SK-N-SH (cell line): ENCODE measurements at regions not wholly inside any gene's neighbourhood (a gene's known extent, or its start where the extent isn't known, plus 50 kb on each side); places are given as distances from the start of the nearest gene placed in this dataset.
"Not testable (repeated sequence)": the region's sequence is repeated elsewhere in the genome, so short reads cannot be mapped to it uniquely, and the experiment has no call there.

ENCODE experiments used
- CTCF ChIA-PET: fragments of 300-600, 350-600 bp; formaldehyde crosslinking; extraction: SDS; loops from one replicate; lab custom pipeline; 2021; lab: Yijun Ruan, JAX
- POLR2A ChIA-PET: fragments of 350-600 bp; sonication (Branson Sonifier 250); formaldehyde crosslinking; extraction: SDS; loops from one replicate; lab custom pipeline; 2020; ENCODE audit warnings: antibody characterized with exemption, inconsistent platforms; lab: Yijun Ruan, JAX
- DNase-seq: peaks from one replicate; pipeline ENCODE4 v3.0.0; 2012
- H2AFZ ChIP-seq: fragments of 200-600 bp; sonication (generic); 2 replicates; pipeline ENCODE4 v1.8.1; 2016; ENCODE audit warnings: antibody characterized with exemption, mild to moderate bottlenecking, low read depth
- H3F3A ChIP-seq: fragments of 200-600 bp; sonication (generic); replicated peaks from 2 replicates; pipeline ENCODE3; 2016; ENCODE audit warnings: antibody characterized with exemption, mild to moderate bottlenecking; ENCODE audit not compliant: insufficient read depth
- H3K27ac ChIP-seq, 2 experiments: fragments of 200-500 bp in 1 of 2; fragments of 200-600 bp in 1 of 2; sonication (Bioruptor generic) in 1 of 2; sonication (generic), shearing (Covaris generic) in 1 of 2; 2 replicates each; pipeline versions ENCODE4 v1.5.1 to v1.6.1; 2014 to 2016; ENCODE audit warnings: low read depth in 2 of 2, inconsistent platforms in 1 of 2, low read length in 1 of 2, mild to moderate bottlenecking in 1 of 2, mixed read lengths in 1 of 2
- H3K27me3 ChIP-seq: fragments of 200-600 bp; sonication (generic), shearing (Covaris generic); 2 replicates; pipeline ENCODE4 v1.6.1; 2016; ENCODE audit warnings: mixed run types; ENCODE audit not compliant: insufficient read depth
- H3K36me3 ChIP-seq, 2 experiments: fragments of 200-500 bp in 1 of 2; fragments of 200-600 bp in 1 of 2; sonication (Bioruptor generic) in 1 of 2; sonication (generic) in 1 of 2; replicated peaks in 1 of 2; 2 replicates each; pipeline versions ENCODE3 to v1.5.1; 2014 to 2016; ENCODE audit warnings: low read length in 1 of 2, mild to moderate bottlenecking in 1 of 2; ENCODE audit not compliant: insufficient read depth in 2 of 2, control insufficient read depth in 1 of 2
- H3K4me1 ChIP-seq, 2 experiments: fragments of 200-500 bp in 1 of 2; fragments of 200-600 bp in 1 of 2; sonication (Bioruptor generic) in 1 of 2; sonication (generic), shearing (Covaris generic) in 1 of 2; 2 replicates each; pipeline versions ENCODE4 v1.5.1 to v1.6.1; 2014 to 2016; ENCODE audit warnings: low read depth in 1 of 2, low read length in 1 of 2, mixed run types in 1 of 2; ENCODE audit not compliant: insufficient read depth in 2 of 2, control insufficient read depth in 1 of 2
- H3K4me2 ChIP-seq: fragments of 200-600 bp; sonication (generic), shearing (Covaris generic); 2 replicates; pipeline ENCODE4 v1.6.1; 2017; ENCODE audit warnings: mixed run types
- H3K4me3 ChIP-seq, 2 experiments: fragments of 200-500 bp in 1 of 2; fragments of 200-600 bp in 1 of 2; sonication (Bioruptor generic) in 1 of 2; sonication (generic), shearing (Covaris generic) in 1 of 2; 2 replicates each; pipeline versions ENCODE4 v1.5.1 to v1.8.1; 2014 to 2016; ENCODE audit warnings: low read depth in 2 of 2, inconsistent platforms in 1 of 2, low read length in 1 of 2, mild to moderate bottlenecking in 1 of 2, mixed read lengths in 1 of 2, moderate library complexity in 1 of 2
- H3K79me2 ChIP-seq: fragments of 200-600 bp; sonication (generic); 2 replicates; pipeline ENCODE4 v1.8.1; 2017; ENCODE audit warnings: mild to moderate bottlenecking; ENCODE audit not compliant: insufficient read depth
- H3K9ac ChIP-seq: fragments of 200-600 bp; sonication (generic); 2 replicates; pipeline ENCODE4 v1.6.1; 2017; ENCODE audit warnings: mixed run types
- H3K9me2 ChIP-seq: fragments of 200-600 bp; sonication (generic); 2 replicates; pipeline ENCODE4 v1.6.1; 2017; ENCODE audit warnings: mixed run types
- H3K9me3 ChIP-seq: fragments of 200-600 bp; sonication (generic); 2 replicates; pipeline ENCODE4 v1.6.1; 2017; ENCODE audit warnings: mixed run types, mild to moderate bottlenecking, moderate library complexity
- H4K20me1 ChIP-seq: fragments of 200-600 bp; sonication (generic); 2 replicates; pipeline ENCODE4 v1.6.1; 2017; ENCODE audit warnings: mild to moderate bottlenecking, mixed run types; ENCODE audit not compliant: insufficient read depth
- EP300 ChIP-seq, 2 experiments: IDR thresholded peaks; 2 replicates each; pipeline versions ENCODE4 v1.4.0 to v1.6.1; 2012; ENCODE audit warnings: borderline replicate concordance in 1 of 2, low read depth in 1 of 2, low read length in 1 of 2
- FOXJ3 ChIP-seq: sonication (generic); formaldehyde crosslinking; IDR thresholded peaks from 2 replicates; pipeline ENCODE4 v1.5.1; 2020; ENCODE audit warnings: mild to moderate bottlenecking, missing genetic modification reagents
- GATA2 ChIP-seq: sonication (generic); formaldehyde crosslinking; IDR thresholded peaks from 2 replicates; pipeline ENCODE4 v1.5.0; 2020; ENCODE audit warnings: mild to moderate bottlenecking, missing genetic modification reagents
- MEF2A ChIP-seq: IDR thresholded peaks from 2 replicates; pipeline ENCODE4 v1.4.0; 2012; ENCODE audit warnings: low read depth, borderline replicate concordance
- MXI1 ChIP-seq: IDR thresholded peaks from 2 replicates; pipeline ENCODE4 v1.6.1; 2012; ENCODE audit warnings: mild to moderate bottlenecking, low read depth, low read length, improper control_type of control experiment
- RAD21 ChIP-seq: IDR thresholded peaks from 2 replicates; pipeline ENCODE4 v1.6.1; 2012; ENCODE audit warnings: mild to moderate bottlenecking, low read length
- REST ChIP-seq: IDR thresholded peaks from 2 replicates; pipeline ENCODE4 v1.6.1; 2012; ENCODE audit warnings: mild to moderate bottlenecking, low read depth, low read length, moderate library complexity
- RFX5 ChIP-seq: IDR thresholded peaks from 2 replicates; pipeline ENCODE4 v1.6.1; 2012; ENCODE audit warnings: mild to moderate bottlenecking, improper control_type of control experiment, low read length
- WGBS: methylation state at CpG from one replicate; pipeline ENCODE4 v1.1.6; 2017; ENCODE audit warnings: low lambda C conversion rate; 5-methylcytosine and 5-hydroxymethylcytosine counted together
- TF ChIP-seq, protein P1 (sequence below): IDR thresholded peaks from 2 replicates; pipeline ENCODE4 v1.4.0; 2012; ENCODE audit warnings: low read depth
- TF ChIP-seq, protein P2 (sequence below): IDR thresholded peaks from 2 replicates; pipeline ENCODE4 v1.4.0; 2012; ENCODE audit warnings: low read depth, borderline replicate concordance
- TF ChIP-seq, protein P3 (sequence below): IDR thresholded peaks from 2 replicates; pipeline ENCODE4 v1.4.0; 2012; ENCODE audit warnings: low read depth, borderline replicate concordance
- TF ChIP-seq, protein P4 (sequence below): fragments of 150-350 bp; IDR thresholded peaks from 2 replicates; pipeline ENCODE4 v1.6.1; 2016; ENCODE audit warnings: mild to moderate bottlenecking, low read depth, low read length

DNA sequence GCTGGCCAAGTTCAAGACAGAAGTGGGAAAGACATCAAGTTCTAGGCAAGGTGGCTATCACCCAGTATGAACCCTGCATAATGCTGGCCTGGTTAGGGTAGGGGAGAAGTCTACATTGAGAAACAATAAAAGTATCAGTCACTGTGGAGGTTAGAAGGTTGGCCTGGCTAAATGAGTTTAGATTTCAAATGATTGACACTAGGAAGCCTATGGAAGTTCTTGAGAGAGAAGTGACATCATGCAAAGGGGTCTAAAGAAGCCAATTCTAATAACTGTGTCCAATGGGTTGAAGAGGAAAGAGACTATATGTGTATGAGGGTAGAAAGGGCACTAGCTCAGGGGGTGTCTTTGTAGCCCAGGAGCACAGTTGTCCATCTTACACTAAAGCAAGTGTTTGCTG, 98.5 kb upstream of the MBIP start:
- TF ChIP-seq, protein P1, sequence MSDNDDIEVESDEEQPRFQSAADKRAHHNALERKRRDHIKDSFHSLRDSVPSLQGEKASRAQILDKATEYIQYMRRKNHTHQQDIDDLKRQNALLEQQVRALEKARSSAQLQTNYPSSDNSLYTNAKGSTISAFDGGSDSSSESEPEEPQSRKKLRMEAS = no peak
- no peak for TF ChIP-seq EP300 (IDR thresholded peaks at IDR 0.05; ENCODE audit: borderline replicate concordance in 1 of 2, low read depth in 1 of 2, low read length in 1 of 2)
- TF ChIP-seq, protein P2, sequence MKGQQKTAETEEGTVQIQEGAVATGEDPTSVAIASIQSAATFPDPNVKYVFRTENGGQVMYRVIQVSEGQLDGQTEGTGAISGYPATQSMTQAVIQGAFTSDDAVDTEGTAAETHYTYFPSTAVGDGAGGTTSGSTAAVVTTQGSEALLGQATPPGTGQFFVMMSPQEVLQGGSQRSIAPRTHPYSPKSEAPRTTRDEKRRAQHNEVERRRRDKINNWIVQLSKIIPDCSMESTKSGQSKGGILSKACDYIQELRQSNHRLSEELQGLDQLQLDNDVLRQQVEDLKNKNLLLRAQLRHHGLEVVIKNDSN = no peak
- no peak for TF ChIP-seq GATA2 (CRISPR knock-in tag)
- TF ChIP-seq, protein P3, sequence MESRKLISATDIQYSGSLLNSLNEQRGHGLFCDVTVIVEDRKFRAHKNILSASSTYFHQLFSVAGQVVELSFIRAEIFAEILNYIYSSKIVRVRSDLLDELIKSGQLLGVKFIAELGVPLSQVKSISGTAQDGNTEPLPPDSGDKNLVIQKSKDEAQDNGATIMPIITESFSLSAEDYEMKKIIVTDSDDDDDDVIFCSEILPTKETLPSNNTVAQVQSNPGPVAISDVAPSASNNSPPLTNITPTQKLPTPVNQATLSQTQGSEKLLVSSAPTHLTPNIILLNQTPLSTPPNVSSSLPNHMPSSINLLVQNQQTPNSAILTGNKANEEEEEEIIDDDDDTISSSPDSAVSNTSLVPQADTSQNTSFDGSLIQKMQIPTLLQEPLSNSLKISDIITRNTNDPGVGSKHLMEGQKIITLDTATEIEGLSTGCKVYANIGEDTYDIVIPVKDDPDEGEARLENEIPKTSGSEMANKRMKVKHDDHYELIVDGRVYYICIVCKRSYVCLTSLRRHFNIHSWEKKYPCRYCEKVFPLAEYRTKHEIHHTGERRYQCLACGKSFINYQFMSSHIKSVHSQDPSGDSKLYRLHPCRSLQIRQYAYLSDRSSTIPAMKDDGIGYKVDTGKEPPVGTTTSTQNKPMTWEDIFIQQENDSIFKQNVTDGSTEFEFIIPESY = no peak
- no peak for TF ChIP-seq MEF2A
- no peak for TF ChIP-seq RFX5
- no peaks in the 10 kb centered on the region for H3K9me2 ChIP-seq
- H3K36me3 ChIP-seq = no peaks in the 10 kb centered on the region
- no peaks in the 10 kb centered on the region for H4K20me1 ChIP-seq
- ChIA-PET CTCF (no interaction called here), POLR2A (no interaction called here)
- H3K4me1 ChIP-seq = no peaks in the 10 kb centered on the region
- no peak overlapping the region for H3K4me3 ChIP-seq
- no peaks in the 10 kb centered on the region for H3F3A ChIP-seq
- no peak overlapping the region for H3K27ac ChIP-seq
- H3K4me2 ChIP-seq = no peak overlapping the region
- no peaks in the 10 kb centered on the region for H3K9me3 ChIP-seq
- no peak for DNase-seq
- H3K27me3 ChIP-seq = no peaks in the 10 kb centered on the region
- no peak overlapping the region for H2AFZ ChIP-seq
- no peak overlapping the region for H3K9ac ChIP-seq
- H3K79me2 ChIP-seq = no peaks in the 10 kb centered on the region

GRCh38 chr14:36411951-36412350, 91.5 kb upstream of the MBIP start:
- H3K79me2 ChIP-seq, H3K4me1 ChIP-seq, H3K9me2 ChIP-seq, H3K27ac ChIP-seq, CTCF ChIA-PET, H3K4me2 ChIP-seq, H3K4me3 ChIP-seq, H2AFZ ChIP-seq, H3K27me3 ChIP-seq, H4K20me1 ChIP-seq, POLR2A ChIA-PET, H3K9ac ChIP-seq, H3K9me3 ChIP-seq, H3F3A ChIP-seq, H3K36me3 ChIP-seq, DNase-seq: not testable (repeated sequence)
- 10% methylated on average over 8 of the region's 17 CpGs for WGBS

DNA sequence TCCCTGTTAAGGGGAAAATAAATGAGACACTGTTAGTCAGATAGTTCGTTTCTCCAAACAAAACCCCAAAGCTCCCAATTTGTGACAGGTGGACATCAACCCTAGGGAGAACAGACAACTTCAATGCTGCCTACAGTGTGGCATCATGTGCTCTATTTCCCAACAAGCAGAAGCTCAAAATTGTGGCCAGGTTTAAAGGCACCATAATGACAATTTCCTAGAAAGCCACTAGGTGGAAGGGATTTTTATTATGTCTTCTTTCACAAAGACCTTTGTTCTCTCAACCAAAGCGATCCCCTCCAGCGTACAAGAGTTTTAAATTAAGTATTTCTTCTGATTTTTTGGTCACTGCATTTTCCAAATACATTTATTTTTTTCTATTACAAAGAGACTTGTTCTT, 88.0 kb upstream of the MBIP start:
- Histone ChIP-seq H3F3A (no peaks in the 10 kb centered on the region), H3K27me3 (no peaks in the 10 kb centered on the region; the same call in 1 of the 2 replicates), H2AFZ (no peak overlapping the region)
- TF ChIP-seq GATA2 (CRISPR knock-in tag) = no peak
- no peak for TF ChIP-seq FOXJ3 (CRISPR knock-in tag)
- no peak for TF ChIP-seq RAD21
- TF ChIP-seq MXI1 = no peak
- TF ChIP-seq REST = no peak
- no peak for TF ChIP-seq MEF2A
- TF ChIP-seq, protein P4, sequence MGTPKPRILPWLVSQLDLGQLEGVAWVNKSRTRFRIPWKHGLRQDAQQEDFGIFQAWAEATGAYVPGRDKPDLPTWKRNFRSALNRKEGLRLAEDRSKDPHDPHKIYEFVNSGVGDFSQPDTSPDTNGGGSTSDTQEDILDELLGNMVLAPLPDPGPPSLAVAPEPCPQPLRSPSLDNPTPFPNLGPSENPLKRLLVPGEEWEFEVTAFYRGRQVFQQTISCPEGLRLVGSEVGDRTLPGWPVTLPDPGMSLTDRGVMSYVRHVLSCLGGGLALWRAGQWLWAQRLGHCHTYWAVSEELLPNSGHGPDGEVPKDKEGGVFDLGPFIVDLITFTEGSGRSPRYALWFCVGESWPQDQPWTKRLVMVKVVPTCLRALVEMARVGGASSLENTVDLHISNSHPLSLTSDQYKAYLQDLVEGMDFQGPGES = no peak

More for the DNA sequence above, 88.0 kb upstream of the MBIP start:
- DNase-seq = no peak
- Histone ChIP-seq H3K79me2 (no peaks in the 10 kb centered on the region), H3K4me2 (no peak overlapping the region), H3K9me3 (no peaks in the 10 kb centered on the region), H3K9ac (no peak overlapping the region), H3K4me1 (no peaks in the 10 kb centered on the region), H3K9me2 (no peaks in the 10 kb centered on the region), H4K20me1 (no peaks in the 10 kb centered on the region), H3K4me3 (no peak overlapping the region), H3K36me3 (no peaks in the 10 kb centered on the region), H3K27ac (no peak overlapping the region)
- POLR2A ChIA-PET = no interaction called here
- CTCF ChIA-PET = no interaction called here
- whole genome bisulfite sequencing = 0% methylated on average over 3 of the region's 3 CpGs
